ENCODE measurements at regions not wholly inside any gene's neighbourhood (a gene's known extent, or its start where the extent isn't known, plus 50 kb on each side); places are given as distances from the start of the nearest gene placed in this dataset.

- DNase-seq: no peak
These were observed 161.5 kb upstream of the GATB start for GRCh38 chr4:151922306-151922705.

GRCh38 chr4:151921811-151922210 lies 161.0 kb upstream of the GATB start:
- no peak for DNase-seq

- no peak for DNase-seq
These were observed 160.6 kb upstream of the GATB start for GRCh38 chr4:151921386-151921785.

- no peak for DNase-seq
These were observed 156.4 kb upstream of the GATB start for GRCh38 chr4:151917145-151917734.

- no peak for DNase-seq
These were observed 151.8 kb upstream of the GATB start for GRCh38 chr4:151912632-151913031.

- DNase-seq: no peak
These were observed 151.2 kb upstream of the GATB start for GRCh38 chr4:151911970-151912369.

- DNase-seq: no peak
These were observed 148.1 kb upstream of the GATB start for GRCh38 chr4:151908734-151909497.

GRCh38 chr4:151908201-151908600 lies 147.4 kb upstream of the GATB start:
- DNase-seq: no peak

- no peak for DNase-seq
These were observed 145.6 kb upstream of the GATB start for GRCh38 chr4:151906438-151906837.

GRCh38 chr4:151905197-151905596 lies 144.4 kb upstream of the GATB start:
- no peak for DNase-seq

GRCh38 chr4:151901631-151902030 lies 140.8 kb upstream of the GATB start:
- DNase-seq: no peak

- DNase-seq: no peak
These were observed 136.1 kb upstream of the GATB start for GRCh38 chr4:151896880-151897279.

- no peak for DNase-seq
These were observed 134.9 kb upstream of the GATB start for GRCh38 chr4:151895671-151896070.

- DNase-seq: no peak
These were observed 133.4 kb upstream of the GATB start for GRCh38 chr4:151894246-151894645.

- DNase-seq: no peak
These were observed 127.6 kb upstream of the GATB start for GRCh38 chr4:151888367-151888866.

GRCh38 chr4:151887816-151888180 lies 127.0 kb upstream of the GATB start:
- no peak for DNase-seq

GRCh38 chr4:151887031-151887815 lies 126.4 kb upstream of the GATB start:
- no peak for DNase-seq

GRCh38 chr4:151885123-151885522 lies 124.3 kb upstream of the GATB start:
- no peak for DNase-seq

GRCh38 chr4:151883747-151884146 lies 122.9 kb upstream of the GATB start:
- no peak for DNase-seq

- DNase-seq: no peak
These were observed 121.4 kb upstream of the GATB start for GRCh38 chr4:151882072-151882803.

GRCh38 chr4:151879705-151880445 lies 119.1 kb upstream of the GATB start:
- DNase-seq: no peak

GRCh38 chr4:151876381-151876988 lies 115.7 kb upstream of the GATB start:
- DNase-seq: no peak

Data from activated naive CD4-positive, alpha-beta T cell (primary cell).